ENCODE measurements at regions not wholly inside any gene's neighbourhood (a gene's known extent, or its start where the extent isn't known, plus 50 kb on each side); places are given as distances from the start of the nearest gene placed in this dataset.

GRCh38 chr13:106241974-106242953 lies 293.2 kb downstream of the EFNB2 start:
- TF ChIP-seq POLR2A (IDR thresholded peaks at IDR 0.05) (no peak), CTCF (IDR thresholded peaks at IDR 0.05) (no peak)
- WGBS, 2 donors: 56 to 72% methylated on average over 10 of the region's 10 CpGs
- ATAC-seq: no peak
- Histone ChIP-seq H3K36me3 (replicated peaks in 1 of 2; ENCODE audit: insufficient read depth in 1 of 2, low read depth in 2 of 2) (no peaks in the 10 kb centered on the region), H3K27ac (no peak overlapping the region), H3K4me3 (no peak overlapping the region), H3K9me3 (no peaks in the 10 kb centered on the region), H3K27me3 (no peaks in the 10 kb centered on the region), H3K4me1 (no peaks in the 10 kb centered on the region)
- DNase-seq: no peak
- intact Hi-C loops (cut with DNase I): no loop called here

GRCh38 chr13:106238690-106239089 lies 296.8 kb downstream of the EFNB2 start:
- H3K9me3 ChIP-seq: no peaks in the 10 kb centered on the region
- 79 to 90% methylated on average over 8 of the region's 8 CpGs for WGBS, 2 donors
- intact Hi-C loops (cut with DNase I): no loop called here

GRCh38 chr13:106234636-106235035 lies 300.8 kb downstream of the EFNB2 start:
- no peak for ATAC-seq
- DNase-seq: no peak
- no peaks in the 10 kb centered on the region for H3K9me3 ChIP-seq

More at GRCh38 chr13:106238690-106239089, 296.8 kb downstream of the EFNB2 start:
- no peak overlapping the region for H3K27ac ChIP-seq
- no peaks in the 10 kb centered on the region for H3K36me3 ChIP-seq (replicated peaks in 1 of 2; ENCODE audit: insufficient read depth in 1 of 2, low read depth in 2 of 2)
- DNase-seq (no peak), ATAC-seq (no peak)
- no peaks in the 10 kb centered on the region for H3K4me1 ChIP-seq
- H3K27me3 ChIP-seq: no peaks in the 10 kb centered on the region
- H3K4me3 ChIP-seq: no peak overlapping the region
- TF ChIP-seq POLR2A (IDR thresholded peaks at IDR 0.05): no peak
- no peak for TF ChIP-seq CTCF (IDR thresholded peaks at IDR 0.05)

GRCh38 chr13:106233134-106233735 lies 302.2 kb downstream of the EFNB2 start:
- no peaks in the 10 kb centered on the region for H3K27me3 ChIP-seq
- no peaks in the 10 kb centered on the region for H3K36me3 ChIP-seq (replicated peaks in 1 of 2; ENCODE audit: insufficient read depth in 1 of 2, low read depth in 2 of 2)
- no peak for ATAC-seq
- intact Hi-C loops (cut with DNase I): no loop called here
- H3K4me3 ChIP-seq: no peak overlapping the region
- TF ChIP-seq CTCF (IDR thresholded peaks at IDR 0.05): no peak
- TF ChIP-seq POLR2A (IDR thresholded peaks at IDR 0.05): no peak
- no peak for DNase-seq
- no peaks in the 10 kb centered on the region for H3K4me1 ChIP-seq
- no peaks in the 10 kb centered on the region for H3K9me3 ChIP-seq
- no peak overlapping the region for H3K27ac ChIP-seq
- 43 to 78% methylated on average over 1 of the region's 1 CpG for WGBS, 2 donors

More at GRCh38 chr13:106234636-106235035, 300.8 kb downstream of the EFNB2 start:
- H3K27ac ChIP-seq: no peak overlapping the region
- intact Hi-C loops (cut with DNase I): no loop called here
- H3K27me3 ChIP-seq: no peaks in the 10 kb centered on the region
- 63 to 77% methylated on average over 9 of the region's 9 CpGs for WGBS, 2 donors
- H3K4me1 ChIP-seq: no peaks in the 10 kb centered on the region
- H3K36me3 ChIP-seq (replicated peaks in 1 of 2; ENCODE audit: insufficient read depth in 1 of 2, low read depth in 2 of 2): no peaks in the 10 kb centered on the region
- TF ChIP-seq CTCF (IDR thresholded peaks at IDR 0.05): no peak
- TF ChIP-seq POLR2A (IDR thresholded peaks at IDR 0.05): no peak
- no peak overlapping the region for H3K4me3 ChIP-seq
